ENCODE measurements at regions not wholly inside any gene's neighbourhood (a gene's known extent, or its start where the extent isn't known, plus 50 kb on each side); places are given as distances from the start of the nearest gene placed in this dataset.

DNA sequence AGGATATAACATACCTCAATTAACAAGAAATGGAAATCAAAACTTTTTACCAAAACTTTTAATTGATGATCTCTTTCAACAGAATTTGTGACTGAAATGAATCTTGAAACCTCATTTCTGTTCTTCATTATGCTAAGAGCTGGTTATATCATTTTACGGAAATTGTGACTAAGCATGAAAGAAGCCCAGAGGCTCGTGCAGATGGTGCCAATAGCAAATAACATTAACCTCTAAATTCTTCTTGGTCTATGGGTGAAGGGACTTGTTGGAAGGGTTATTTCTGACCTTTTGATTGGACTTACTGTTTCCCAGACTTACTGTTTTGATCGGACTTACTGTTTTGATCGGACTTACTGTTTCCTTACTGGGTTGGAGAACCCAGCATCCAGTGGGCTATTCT, 435.6 kb downstream of the TDRD15 start:
- CTCF ChIA-PET = no interaction called here
- H3K4me3 ChIP-seq (replicated peaks in 1 of 2; ENCODE audit: low read depth in 1 of 2, low read length in 2 of 2) = no peak overlapping the region
- no peaks in the 10 kb centered on the region for H3K9me2 ChIP-seq (ENCODE audit: insufficient read depth)
- H3K36me3 ChIP-seq (ENCODE audit: control insufficient read depth in 1 of 2, insufficient read depth in 2 of 2, low read length in 2 of 2) = no peaks in the 10 kb centered on the region
- no peaks in the 10 kb centered on the region for H3K79me2 ChIP-seq (ENCODE audit: insufficient read depth, low read length)
- no TSS peak for BruUV-seq (replicated peaks)
- POLR2A ChIA-PET = no interaction called here
- H3K27me3 ChIP-seq (ENCODE audit: insufficient read depth, low read length) = no peaks in the 10 kb centered on the region
- intact Hi-C loops (cut with micrococcal nuclease) = no loop called here
- peaks cover 11 to 22% of the 10 kb centered on the region in 2 experiments; a peak in 3 of 4 replicates for H3K9me3 ChIP-seq (ENCODE audit: control insufficient read depth in 1 of 2, insufficient read depth in 1 of 2, low read depth in 1 of 2, low read length in 2 of 2)
- H3K4me1 ChIP-seq (ENCODE audit: control insufficient read depth in 1 of 2, insufficient read depth in 2 of 2, low read length in 2 of 2) = no peaks in the 10 kb centered on the region
- H3K4me2 ChIP-seq (ENCODE audit: low read length) = no peak overlapping the region
- RAD21 ChIA-PET (ENCODE audit: low non-redundant PET in 1 of 2, low total read pairs in 2 of 2, uncharacterized antibody in 2 of 2, unreplicated experiment in 2 of 2) = no interaction called here
- no peak overlapping the region for H3K27ac ChIP-seq (ENCODE audit: low read depth, low read length)
- H4K20me1 ChIP-seq (ENCODE audit: insufficient read depth) = no peaks in the 10 kb centered on the region
- H2AFZ ChIP-seq (ENCODE audit: low read depth, low read length, poor library complexity, severe bottlenecking) = no peak overlapping the region
- no peak overlapping the region for H3K9ac ChIP-seq (ENCODE audit: low read length)
- no peak for ATAC-seq
- DNase-seq (ENCODE audit: low read depth, low spot score) = no peak
- TF ChIP-seq EGR1 (IDR thresholded peaks at IDR 0.05; ENCODE audit: low read depth) = no peak

DNA sequence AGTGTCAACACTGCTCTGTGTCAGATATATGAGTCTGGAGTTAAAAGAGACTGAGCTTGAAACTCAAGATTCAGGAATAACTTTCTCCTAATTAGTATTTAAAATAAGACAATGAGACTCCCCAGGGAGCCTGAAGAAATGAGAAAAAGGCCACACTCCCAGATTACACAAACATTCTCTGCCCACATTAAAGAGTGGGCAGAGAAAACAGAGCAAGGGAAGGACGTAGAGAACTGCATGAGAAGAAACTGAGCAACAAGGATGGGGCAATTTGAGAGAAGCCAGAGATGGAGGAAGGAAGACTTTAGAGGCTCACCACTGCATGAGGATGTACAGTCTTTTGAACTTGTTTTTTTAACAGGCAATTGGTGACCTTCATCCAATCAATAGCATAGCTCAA, 438.2 kb downstream of the TDRD15 start:
- Histone ChIP-seq H3K36me3 (ENCODE audit: control insufficient read depth in 1 of 2, insufficient read depth in 2 of 2, low read length in 2 of 2) (no peaks in the 10 kb centered on the region), H3K9me3 (ENCODE audit: control insufficient read depth in 1 of 2, insufficient read depth in 1 of 2, low read depth in 1 of 2, low read length in 2 of 2) (peaks cover 4 to 13% of the 10 kb centered on the region in 2 experiments; a peak in 3 of 4 replicates), H3K4me3 (replicated peaks in 1 of 2; ENCODE audit: low read depth in 1 of 2, low read length in 2 of 2) (no peak overlapping the region), H3K4me2 (ENCODE audit: low read length) (no peak overlapping the region), H2AFZ (ENCODE audit: low read depth, low read length, poor library complexity, severe bottlenecking) (no peak overlapping the region), H3K27me3 (ENCODE audit: insufficient read depth, low read length) (no peaks in the 10 kb centered on the region), H3K79me2 (ENCODE audit: insufficient read depth, low read length) (no peaks in the 10 kb centered on the region), H3K9ac (ENCODE audit: low read length) (no peak overlapping the region), H4K20me1 (ENCODE audit: insufficient read depth) (no peaks in the 10 kb centered on the region), H3K9me2 (ENCODE audit: insufficient read depth) (no peaks in the 10 kb centered on the region), H3K27ac (ENCODE audit: low read depth, low read length) (no peak overlapping the region), H3K4me1 (ENCODE audit: control insufficient read depth in 1 of 2, insufficient read depth in 2 of 2, low read length in 2 of 2) (no peaks in the 10 kb centered on the region)
- TF ChIP-seq, protein P1, sequence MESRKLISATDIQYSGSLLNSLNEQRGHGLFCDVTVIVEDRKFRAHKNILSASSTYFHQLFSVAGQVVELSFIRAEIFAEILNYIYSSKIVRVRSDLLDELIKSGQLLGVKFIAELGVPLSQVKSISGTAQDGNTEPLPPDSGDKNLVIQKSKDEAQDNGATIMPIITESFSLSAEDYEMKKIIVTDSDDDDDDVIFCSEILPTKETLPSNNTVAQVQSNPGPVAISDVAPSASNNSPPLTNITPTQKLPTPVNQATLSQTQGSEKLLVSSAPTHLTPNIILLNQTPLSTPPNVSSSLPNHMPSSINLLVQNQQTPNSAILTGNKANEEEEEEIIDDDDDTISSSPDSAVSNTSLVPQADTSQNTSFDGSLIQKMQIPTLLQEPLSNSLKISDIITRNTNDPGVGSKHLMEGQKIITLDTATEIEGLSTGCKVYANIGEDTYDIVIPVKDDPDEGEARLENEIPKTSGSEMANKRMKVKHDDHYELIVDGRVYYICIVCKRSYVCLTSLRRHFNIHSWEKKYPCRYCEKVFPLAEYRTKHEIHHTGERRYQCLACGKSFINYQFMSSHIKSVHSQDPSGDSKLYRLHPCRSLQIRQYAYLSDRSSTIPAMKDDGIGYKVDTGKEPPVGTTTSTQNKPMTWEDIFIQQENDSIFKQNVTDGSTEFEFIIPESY (IDR thresholded peaks at IDR 0.05; ENCODE audit: extremely low read depth, insufficient replicate concordance, low read length) = no peak
- ChIA-PET POLR2A (no interaction called here), RAD21 (ENCODE audit: low non-redundant PET in 1 of 2, low total read pairs in 2 of 2, uncharacterized antibody in 2 of 2, unreplicated experiment in 2 of 2) (no interaction called here), CTCF (no interaction called here)
- no peak for DNase-seq (ENCODE audit: low read depth, low spot score)
- intact Hi-C loops (cut with micrococcal nuclease) = no loop called here
- BruUV-seq (replicated peaks) = no TSS peak
- ATAC-seq = no peak
